ENCODE measurements at regions not wholly inside any gene's neighbourhood (a gene's known extent, or its start where the extent isn't known, plus 50 kb on each side); places are given as distances from the start of the nearest gene placed in this dataset.

DNA sequence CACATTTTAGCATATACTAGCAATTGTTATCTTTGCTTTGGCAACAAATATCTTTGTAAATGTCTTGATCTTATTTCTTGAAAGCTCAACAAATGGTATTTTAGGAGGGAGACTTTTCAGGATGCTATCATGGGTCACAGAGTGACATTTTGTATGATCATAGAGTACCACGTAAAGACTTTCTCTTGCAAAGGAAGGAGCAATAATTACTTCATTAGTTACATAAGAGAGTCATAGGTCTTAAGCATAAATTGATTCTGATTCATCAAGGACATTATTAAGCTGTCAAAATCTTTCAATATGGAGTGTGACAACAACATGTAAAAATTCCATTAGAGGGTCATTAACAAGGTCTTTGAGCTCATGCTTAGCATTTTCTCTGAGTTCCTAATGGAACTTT lies 339.6 kb downstream of the NUP35 start:
- TF ChIP-seq EP300 (IDR thresholded peaks at IDR 0.05) = no peak
- TF ChIP-seq, protein P1, sequence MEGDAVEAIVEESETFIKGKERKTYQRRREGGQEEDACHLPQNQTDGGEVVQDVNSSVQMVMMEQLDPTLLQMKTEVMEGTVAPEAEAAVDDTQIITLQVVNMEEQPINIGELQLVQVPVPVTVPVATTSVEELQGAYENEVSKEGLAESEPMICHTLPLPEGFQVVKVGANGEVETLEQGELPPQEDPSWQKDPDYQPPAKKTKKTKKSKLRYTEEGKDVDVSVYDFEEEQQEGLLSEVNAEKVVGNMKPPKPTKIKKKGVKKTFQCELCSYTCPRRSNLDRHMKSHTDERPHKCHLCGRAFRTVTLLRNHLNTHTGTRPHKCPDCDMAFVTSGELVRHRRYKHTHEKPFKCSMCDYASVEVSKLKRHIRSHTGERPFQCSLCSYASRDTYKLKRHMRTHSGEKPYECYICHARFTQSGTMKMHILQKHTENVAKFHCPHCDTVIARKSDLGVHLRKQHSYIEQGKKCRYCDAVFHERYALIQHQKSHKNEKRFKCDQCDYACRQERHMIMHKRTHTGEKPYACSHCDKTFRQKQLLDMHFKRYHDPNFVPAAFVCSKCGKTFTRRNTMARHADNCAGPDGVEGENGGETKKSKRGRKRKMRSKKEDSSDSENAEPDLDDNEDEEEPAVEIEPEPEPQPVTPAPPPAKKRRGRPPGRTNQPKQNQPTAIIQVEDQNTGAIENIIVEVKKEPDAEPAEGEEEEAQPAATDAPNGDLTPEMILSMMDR (IDR thresholded peaks at IDR 0.05) = no peak
